NT2/D1 (cell line): ENCODE measurements at regions not wholly inside any gene's neighbourhood (a gene's known extent, or its start where the extent isn't known, plus 50 kb on each side); places are given as distances from the start of the nearest gene placed in this dataset.

Source experiments
- YY1 ChIP-seq: IDR thresholded peaks from 2 replicates; pipeline ENCODE4 v1.6.1; 2011; ENCODE audit not compliant: insufficient read length, insufficient read depth
- ZNF274 ChIP-seq: IDR thresholded peaks from 2 replicates; pipeline ENCODE4 v1.6.1; 2011; ENCODE audit warnings: mild to moderate bottlenecking, low read depth, low read length

DNA sequence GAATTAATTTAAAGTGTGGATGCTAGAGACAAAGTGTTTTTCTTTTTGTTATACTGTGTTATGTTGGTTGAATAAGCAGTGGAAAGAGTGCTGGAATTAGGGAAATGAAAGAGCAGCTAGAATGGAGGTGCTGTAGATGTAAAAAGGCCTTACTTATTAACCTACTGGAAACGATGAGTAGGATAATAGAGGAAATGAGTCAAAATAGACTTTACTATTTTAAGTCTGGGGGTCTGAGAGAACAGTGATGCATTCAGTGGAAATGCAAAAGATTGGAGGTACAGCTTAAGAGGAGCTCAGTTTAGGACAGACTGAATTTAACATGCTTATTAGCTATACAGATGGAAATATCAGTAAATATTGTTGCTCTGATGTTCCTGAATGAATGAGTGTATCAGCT lies 674.0 kb downstream of the OTOL1 start:
- TF ChIP-seq YY1 (no peak), ZNF274 (no peak)
